ENCODE measurements at regions not wholly inside any gene's neighbourhood (a gene's known extent, or its start where the extent isn't known, plus 50 kb on each side); places are given as distances from the start of the nearest gene placed in this dataset.
"Not testable (repeated sequence)": the region's sequence is repeated elsewhere in the genome, so short reads cannot be mapped to it uniquely, and the experiment has no call there.

- no peak for DNase-seq
Measured at GRCh38 chr3:28042095-28042635, 199.3 kb upstream of the CMC1 start.

- no peak for DNase-seq
Measured at GRCh38 chr3:28042707-28043106, 198.7 kb upstream of the CMC1 start.

GRCh38 chr3:28050120-28050519 lies 191.3 kb upstream of the CMC1 start:
- DNase-seq: no peak

- DNase-seq: no peak
Measured at GRCh38 chr3:28050885-28051284, 190.5 kb upstream of the CMC1 start.

DNA sequence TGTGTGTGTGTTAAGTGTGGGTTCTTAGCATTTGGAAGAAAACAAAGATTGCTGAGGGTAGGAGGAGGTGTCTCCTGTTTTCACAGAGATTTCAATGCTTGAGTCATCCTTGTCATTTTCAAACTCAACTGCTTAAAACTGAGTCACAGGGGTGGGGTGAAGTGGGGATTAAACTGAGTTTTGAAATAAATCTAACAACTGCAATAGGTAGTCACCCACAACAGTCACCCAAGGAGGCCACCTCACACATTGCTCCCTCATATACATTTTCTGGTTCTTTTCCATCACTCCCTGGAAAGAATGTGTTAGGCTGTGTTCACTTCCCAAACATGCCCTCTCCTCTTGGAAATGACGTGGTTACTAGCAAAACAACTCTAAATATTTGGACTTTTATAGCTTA lies 187.7 kb upstream of the CMC1 start:
- DNase-seq: no peak

DNA sequence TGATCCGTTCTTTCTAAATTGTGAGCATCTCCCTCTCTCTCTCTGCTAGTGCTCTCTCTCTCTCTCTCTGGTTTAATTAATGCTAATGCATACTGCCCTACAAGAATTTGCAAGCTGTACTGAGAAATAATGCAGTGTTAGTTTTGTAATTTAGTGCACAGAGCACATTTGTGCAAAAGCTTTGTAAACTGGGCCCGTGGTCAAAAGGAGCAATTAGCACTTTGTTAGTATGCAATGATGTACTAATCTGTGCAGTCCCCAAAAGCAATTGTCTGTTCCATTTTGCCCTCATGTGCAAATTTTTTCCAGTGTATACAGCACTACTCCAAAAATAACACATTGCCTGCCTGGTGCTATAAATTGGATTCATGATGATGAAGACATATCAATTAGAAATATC lies 184.6 kb upstream of the CMC1 start:
- DNase-seq: no peak

- DNase-seq: no peak
Measured at GRCh38 chr3:28057539-28057938, 183.9 kb upstream of the CMC1 start.

DNA sequence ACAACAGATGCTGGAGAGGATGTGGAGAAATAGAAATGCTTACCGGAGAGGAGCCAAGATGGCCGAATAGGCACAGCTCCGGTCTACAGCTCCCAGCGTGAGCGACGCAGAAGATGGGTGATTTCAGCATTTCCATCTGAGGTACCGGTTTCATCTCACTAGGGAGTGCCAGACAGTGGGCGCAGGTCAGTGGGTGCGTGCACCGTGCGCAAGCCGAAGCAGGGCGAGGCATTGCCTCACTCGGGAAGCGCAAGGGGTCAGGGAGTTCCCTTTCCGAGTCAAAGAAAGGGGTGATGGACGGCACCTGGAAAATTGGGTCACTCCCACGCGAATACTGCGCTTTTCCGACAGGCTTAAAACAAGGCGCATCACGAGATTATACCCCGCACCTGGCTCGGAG lies 182.2 kb upstream of the CMC1 start:
- DNase-seq: not testable (repeated sequence)

DNA sequence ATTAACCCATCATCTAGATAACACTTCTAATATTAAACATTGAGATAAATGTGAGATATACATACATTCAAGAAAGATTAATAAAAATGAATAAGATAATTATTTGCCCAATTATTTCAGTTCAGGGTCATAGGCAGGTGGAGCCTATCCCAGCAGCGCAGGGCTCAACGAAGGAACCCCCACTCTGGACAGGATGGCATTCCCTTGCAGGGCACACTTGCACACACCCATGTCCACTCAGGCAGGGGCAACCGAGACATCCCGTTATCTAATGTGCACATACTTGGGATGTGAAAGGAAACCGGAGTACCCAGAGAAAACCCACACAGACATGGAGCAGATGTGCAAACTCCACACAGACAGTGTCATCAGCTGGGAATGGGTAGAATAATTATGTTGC lies 175.4 kb upstream of the CMC1 start:
- DNase-seq: no peak

- DNase-seq: no peak
Measured at GRCh38 chr3:28067014-28067413, 174.4 kb upstream of the CMC1 start.

DNA sequence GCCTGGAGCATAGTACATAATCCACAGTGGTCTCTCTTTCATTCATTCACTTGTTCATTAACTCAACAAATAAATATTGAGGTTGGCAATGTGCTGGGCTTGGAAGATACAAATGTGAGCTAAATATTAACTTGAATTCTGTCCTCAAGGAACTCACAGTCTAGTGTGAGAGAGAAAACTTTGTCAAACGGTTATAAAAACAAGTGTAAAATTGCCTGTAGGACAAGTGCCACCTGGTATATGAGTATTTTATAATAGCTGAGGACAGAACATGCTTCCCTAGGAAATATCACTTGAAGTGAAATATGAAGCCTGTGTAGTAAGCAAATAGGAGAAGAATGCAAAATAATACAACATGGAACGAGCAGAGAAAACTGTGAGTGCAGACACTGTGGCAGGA lies 173.1 kb upstream of the CMC1 start:
- DNase-seq: no peak

GRCh38 chr3:28069438-28069837 lies 172.0 kb upstream of the CMC1 start:
- DNase-seq: no peak

DNA sequence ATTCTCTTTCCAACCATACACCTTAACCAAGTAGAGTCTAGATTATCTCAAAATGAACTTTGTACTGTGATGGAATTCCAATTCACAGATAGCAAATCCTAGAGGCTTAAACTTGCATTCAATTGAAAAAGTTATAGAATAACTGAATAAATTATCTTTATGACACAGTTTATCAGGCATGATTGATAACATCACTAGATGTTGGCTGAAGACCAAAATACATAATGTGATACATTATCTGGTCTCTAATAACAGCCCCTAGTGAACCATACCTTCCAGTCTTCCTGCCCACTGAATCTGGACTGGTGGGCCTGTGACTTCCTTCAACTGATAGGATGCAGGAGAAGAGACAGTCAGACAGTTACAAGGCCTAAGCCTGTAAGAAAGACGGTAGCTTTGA lies 165.2 kb upstream of the CMC1 start:
- no peak for DNase-seq

GRCh38 chr3:28077572-28077971 lies 163.8 kb upstream of the CMC1 start:
- no peak for DNase-seq

GRCh38 chr3:28078536-28078935 lies 162.9 kb upstream of the CMC1 start:
- DNase-seq: no peak

DNA sequence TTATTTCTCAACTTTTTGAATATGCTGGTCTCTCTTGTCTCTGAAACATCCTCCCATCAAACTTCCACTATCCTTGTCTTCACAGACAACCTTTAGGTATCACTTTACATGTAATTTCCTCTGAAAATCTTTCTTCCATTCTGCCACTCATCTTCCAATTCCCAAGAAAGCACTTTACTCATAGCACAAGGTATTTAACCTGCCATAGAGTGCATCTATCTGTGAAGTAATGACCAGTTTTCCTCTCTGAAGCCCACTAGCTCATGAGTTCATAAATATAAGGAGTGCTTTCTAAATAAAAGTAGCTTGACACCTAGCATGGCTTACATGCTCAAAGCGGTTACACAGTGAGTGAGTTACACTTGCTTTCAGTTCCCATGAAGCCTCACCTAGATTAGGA lies 160.7 kb upstream of the CMC1 start:
- DNase-seq: no peak

GRCh38 chr3:28081533-28081947 lies 159.9 kb upstream of the CMC1 start:
- no peak for DNase-seq

- DNase-seq: no peak
Measured at GRCh38 chr3:28087591-28087990, 153.8 kb upstream of the CMC1 start.

GRCh38 chr3:28088811-28089526 lies 152.4 kb upstream of the CMC1 start:
- no peak for DNase-seq

DNA sequence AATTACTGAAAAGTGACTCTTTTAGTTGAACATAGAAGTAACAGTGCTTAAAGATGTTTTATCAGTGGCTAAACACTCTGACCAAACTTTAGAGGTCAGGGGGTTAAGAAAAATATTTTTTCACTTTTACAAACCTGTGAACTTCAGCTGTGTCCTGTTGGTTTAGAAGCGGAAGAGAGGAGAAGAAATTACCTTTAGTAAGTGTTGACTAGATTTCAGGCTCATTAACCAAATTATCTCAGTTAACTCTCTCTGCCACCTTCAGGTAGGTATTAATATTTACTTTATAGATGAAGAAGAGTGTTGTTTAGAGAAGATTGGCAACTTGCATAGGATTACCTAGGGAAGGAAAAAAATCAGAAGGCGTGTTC lies 151.9 kb upstream of the CMC1 start:
- DNase-seq: no peak

GRCh38 chr3:28099296-28099695 lies 142.1 kb upstream of the CMC1 start:
- no peak for DNase-seq

DNA sequence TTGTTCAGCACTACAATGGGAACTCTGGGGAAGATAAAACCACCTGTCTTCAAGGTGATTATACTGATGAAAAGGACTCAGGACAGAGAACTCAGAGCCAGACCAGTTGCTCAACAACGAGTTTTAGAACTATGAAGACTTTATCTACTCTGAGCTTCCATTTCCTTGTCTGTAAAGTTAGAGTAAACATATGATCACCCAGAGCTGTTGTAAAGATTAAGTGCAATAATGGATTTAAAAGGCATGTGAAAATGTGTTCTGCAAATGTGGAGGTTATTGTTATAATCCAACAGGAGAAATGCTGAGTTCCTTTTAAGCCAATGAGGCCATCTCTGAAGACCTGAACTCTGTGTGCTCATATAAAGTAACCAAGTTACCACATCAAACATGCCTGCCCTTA lies 139.7 kb upstream of the CMC1 start:
- no peak for DNase-seq

GRCh38 chr3:28103861-28104260 lies 137.6 kb upstream of the CMC1 start:
- no peak for DNase-seq

DNA sequence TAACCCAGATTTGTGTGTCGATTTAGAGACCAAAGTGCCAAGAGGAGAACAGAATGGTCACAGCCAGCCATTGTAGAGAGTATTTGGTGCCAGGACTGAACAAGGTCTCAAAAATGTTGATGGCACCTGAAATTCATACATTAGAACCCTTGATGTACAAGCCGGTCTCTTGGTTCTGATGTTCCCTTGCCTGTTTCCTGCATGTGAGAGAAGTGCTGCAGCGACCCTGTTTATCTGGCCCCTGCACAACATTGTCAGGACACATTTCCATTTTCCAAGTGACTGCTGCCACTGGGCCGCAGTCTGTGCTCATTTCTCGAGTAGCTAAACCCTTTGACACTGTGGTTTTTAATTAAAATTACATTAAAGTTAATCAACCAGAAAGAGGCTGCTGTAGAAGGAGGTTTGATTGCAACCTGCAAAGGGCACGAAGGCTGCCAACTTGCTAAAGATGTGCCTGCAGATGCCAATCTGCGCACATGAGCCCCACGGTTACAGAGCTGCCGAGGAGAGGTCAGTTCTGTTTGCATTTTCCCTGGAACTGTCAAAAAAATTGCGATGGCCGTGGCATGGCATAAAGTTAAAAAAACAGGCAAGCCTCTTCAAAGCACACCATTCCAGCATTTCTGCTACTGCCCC lies 136.4 kb upstream of the CMC1 start:
- DNase-seq: no peak

DNA sequence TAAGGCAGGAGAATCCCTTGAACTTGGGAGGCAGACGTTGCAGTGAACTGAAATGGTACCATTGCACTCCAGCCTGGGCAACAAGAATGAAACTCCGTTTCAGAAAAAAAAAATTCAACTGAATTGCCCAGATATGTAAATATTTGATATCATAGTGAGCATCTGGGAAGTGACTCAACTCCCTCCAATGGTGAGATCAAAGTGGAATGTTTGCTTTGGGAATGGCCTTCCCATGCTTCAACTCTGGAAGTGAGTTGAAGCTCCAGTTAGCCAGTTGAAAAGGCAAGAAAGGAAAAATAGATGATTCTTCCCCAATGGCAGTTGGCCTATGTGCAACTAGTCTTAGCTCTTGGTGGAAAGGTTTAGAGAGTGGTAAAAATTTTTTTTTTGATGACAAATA lies 131.6 kb upstream of the CMC1 start:
- DNase-seq: no peak
